Left lung (tissue), 4 donors: ENCODE measurements at regions not wholly inside any gene's neighbourhood (a gene's known extent, or its start where the extent isn't known, plus 50 kb on each side); places are given as distances from the start of the nearest gene placed in this dataset.

Experiments
- ATAC-seq: fragments of 200-7000 bp; cut with Tn5 transposase; one replicate; pipeline ENCODE4 v1.9.1; 2020; ENCODE audit warnings: moderate library complexity
- DNase-seq, 4 donors: peaks; one replicate each; pipeline ENCODE4 v3.0.0-alpha.2; 2013 to 2020
- H3K27ac ChIP-seq, 2 donors: fragments of 200-600 bp; sonication (generic) in 1 of 2; one replicate each; pipeline versions ENCODE4 v1.5.0 to v1.8.0; 2020 to 2021
- H3K27me3 ChIP-seq, 2 donors: fragments of 200-600 bp; sonication (generic) in 1 of 2; one replicate each; pipeline versions ENCODE4 v1.5.0 to v1.8.0; 2020 to 2021
- H3K36me3 ChIP-seq, 2 donors: fragments of 200-600 bp; sonication (generic) in 1 of 2; one replicate each; pipeline versions ENCODE4 v1.5.0 to v1.8.0; 2020 to 2021
- H3K4me1 ChIP-seq, 2 donors: fragments of 200-600 bp; one replicate each; pipeline ENCODE4 v1.8.0; 2021
- H3K4me3 ChIP-seq, 2 donors: fragments of 200-600 bp; sonication (generic) in 1 of 2; one replicate each; pipeline versions ENCODE4 v1.5.0 to v1.8.0; 2020 to 2021; ENCODE audit warnings: mild to moderate bottlenecking in 1 of 2
- H3K9me3 ChIP-seq, 2 donors: fragments of 200-600 bp; sonication (generic) in 1 of 2; one replicate each; pipeline versions ENCODE4 v1.5.0 to v1.8.0; 2020 to 2021
- CTCF ChIP-seq, 2 donors: fragments of 200-600 bp; sonication (generic) in 1 of 2; IDR thresholded peaks; one replicate each; pipeline versions ENCODE4 v1.5.0 to v1.8.0; 2021; ENCODE audit warnings: antibody characterized with exemption in 2 of 2
- intact Hi-C, 2 donors: fragments of 100-400 bp; cut with DNase I; formaldehyde crosslinking; loops; one replicate each; pipeline versions ENCODE4 v1.11.2 to v1.14.2; 2022
- donor health status: DM: no; HTN: yes; CAD: no.
- donor health status: DM: no; HTN: no; CAD: no.

DNA sequence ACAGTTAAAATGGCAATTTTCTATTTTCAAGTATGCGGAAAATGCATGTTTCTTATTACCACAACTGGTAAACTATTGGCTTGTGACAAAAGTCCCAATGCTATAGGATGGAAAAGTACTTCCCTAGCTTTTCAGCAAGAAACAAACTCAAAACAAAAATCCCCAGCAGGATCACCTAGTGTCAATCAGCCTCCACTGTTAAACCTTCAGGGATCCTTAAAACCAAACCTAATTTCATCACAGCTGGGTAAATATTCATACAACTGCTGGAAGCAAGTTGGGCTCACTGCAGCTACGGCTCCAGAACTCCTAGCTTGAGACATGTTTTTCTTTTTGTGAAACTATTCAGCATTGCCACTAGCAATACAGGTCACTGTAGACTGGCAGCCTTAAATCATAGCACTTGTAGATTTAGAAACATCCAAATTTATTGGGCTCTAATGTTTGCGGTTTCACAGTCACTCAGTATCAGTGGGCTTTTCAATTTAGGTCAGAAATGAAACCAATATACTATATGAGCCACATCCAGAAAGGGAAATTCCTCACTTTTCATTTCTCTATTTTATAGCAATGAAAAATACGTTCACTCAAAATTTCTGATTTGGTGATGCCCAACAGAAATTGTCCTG is 145.2 kb upstream of the ANK3 start:
- Histone ChIP-seq H3K4me3 (no peak overlapping the region), H3K9me3 (no peaks in the 10 kb centered on the region), H3K27me3 (no peaks in the 10 kb centered on the region), H3K36me3 (no peaks in the 10 kb centered on the region), H3K27ac (no peak overlapping the region), H3K4me1 (no peaks in the 10 kb centered on the region)
- no peak for DNase-seq
- no peak for ATAC-seq
- TF ChIP-seq CTCF (IDR thresholded peaks at IDR 0.05): no peak
- intact Hi-C loops: no loop called here

- ATAC-seq (peak; percentile 31), DNase-seq (no peak)
- H3K36me3 ChIP-seq: no peaks in the 10 kb centered on the region
- intact Hi-C loops: no loop called here
- H3K27me3 ChIP-seq: no peaks in the 10 kb centered on the region
- H3K9me3 ChIP-seq: no peaks in the 10 kb centered on the region
- no peak overlapping the region for H3K27ac ChIP-seq
- no peaks in the 10 kb centered on the region for H3K4me1 ChIP-seq
- no peak for TF ChIP-seq CTCF (IDR thresholded peaks at IDR 0.05)
- no peak overlapping the region for H3K4me3 ChIP-seq
These were observed 143.2 kb upstream of the ANK3 start for GRCh38 chr10:60532696-60533468.

DNA sequence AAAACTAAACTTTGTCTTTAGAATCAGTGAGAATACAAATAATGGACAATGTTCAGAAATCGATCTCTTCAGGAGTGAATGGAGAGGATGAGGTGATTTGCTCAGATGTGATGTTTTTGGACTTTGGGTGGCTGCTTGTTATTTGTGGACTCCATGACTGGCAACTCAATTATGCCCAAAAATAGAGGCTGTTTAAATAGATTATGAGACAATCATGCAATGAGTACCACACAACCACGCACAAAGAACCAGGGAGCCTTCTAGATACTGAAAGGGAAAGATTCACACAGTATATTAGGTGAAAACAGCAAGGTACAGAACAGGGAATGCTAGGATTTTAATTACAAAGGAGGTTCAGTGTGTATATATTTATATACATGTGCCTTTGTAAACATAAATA is 141.3 kb upstream of the ANK3 start:
- Histone ChIP-seq H3K4me1 (no peaks in the 10 kb centered on the region), H3K36me3 (no peaks in the 10 kb centered on the region), H3K9me3 (no peaks in the 10 kb centered on the region), H3K27ac (no peak overlapping the region), H3K27me3 (no peaks in the 10 kb centered on the region), H3K4me3 (no peak overlapping the region)
- intact Hi-C loops: no loop called here
- no peak for DNase-seq
- no peak for TF ChIP-seq CTCF (IDR thresholded peaks at IDR 0.05)
- no peak for ATAC-seq

- no peaks in the 10 kb centered on the region for H3K36me3 ChIP-seq
- no peak overlapping the region for H3K27ac ChIP-seq
- no peaks in the 10 kb centered on the region for H3K27me3 ChIP-seq
- no peaks in the 10 kb centered on the region for H3K4me1 ChIP-seq
- DNase-seq: no peak
- ATAC-seq: no peak
- no peak overlapping the region for H3K4me3 ChIP-seq
- intact Hi-C loops: no loop called here
- TF ChIP-seq CTCF (IDR thresholded peaks at IDR 0.05): no peak
- no peaks in the 10 kb centered on the region for H3K9me3 ChIP-seq
These were observed 138.0 kb upstream of the ANK3 start for GRCh38 chr10:60527676-60528075.

DNA sequence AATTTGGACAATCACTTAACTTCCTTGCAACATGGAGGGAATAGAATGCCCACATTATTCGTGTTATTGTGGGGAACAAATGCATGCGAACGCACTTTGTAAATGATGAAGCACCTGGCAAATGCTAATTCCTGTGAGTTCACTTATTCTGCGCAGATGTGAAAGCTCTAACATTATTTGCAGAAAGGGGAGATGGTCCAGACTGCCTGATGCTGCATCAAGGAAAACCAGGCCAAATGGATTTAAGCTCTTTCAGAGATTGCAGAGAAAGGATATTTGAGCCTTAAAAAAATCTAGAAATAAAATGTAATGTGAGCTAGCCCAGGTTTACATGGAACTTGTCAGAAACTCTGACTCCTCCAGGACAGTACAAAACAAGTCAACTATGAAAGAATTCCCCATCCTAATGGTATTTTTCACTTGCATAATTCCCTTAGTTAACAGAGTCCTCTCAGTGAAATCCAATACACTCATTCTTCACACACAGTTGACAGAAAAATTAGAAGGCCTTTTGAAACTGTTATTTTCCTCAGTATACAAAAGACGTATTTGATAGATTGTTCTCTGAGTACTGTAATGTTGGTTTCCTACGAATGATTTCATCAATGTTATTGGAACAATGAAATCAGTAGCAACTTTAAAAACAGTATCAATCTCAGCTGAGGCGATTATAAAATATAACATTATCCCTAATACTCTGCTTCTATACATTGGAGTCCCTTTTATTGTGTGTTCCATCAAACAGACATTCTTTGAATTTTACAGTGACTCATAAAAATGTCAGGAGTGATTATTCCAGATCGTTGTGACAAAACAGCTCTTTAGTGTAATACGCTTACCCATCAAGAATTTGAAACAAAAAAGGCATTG is 136.3 kb upstream of the ANK3 start:
- Histone ChIP-seq H3K9me3 (no peaks in the 10 kb centered on the region), H3K27ac (no peak overlapping the region), H3K4me1 (no peaks in the 10 kb centered on the region), H3K27me3 (no peaks in the 10 kb centered on the region), H3K36me3 (no peaks in the 10 kb centered on the region), H3K4me3 (no peak overlapping the region)
- intact Hi-C loops: no loop called here
- no peak for TF ChIP-seq CTCF (IDR thresholded peaks at IDR 0.05)
- no peak for ATAC-seq
- DNase-seq: no peak
